ENCODE measurements at regions not wholly inside any gene's neighbourhood (a gene's known extent, or its start where the extent isn't known, plus 50 kb on each side); places are given as distances from the start of the nearest gene placed in this dataset.

- no peak for TF ChIP-seq CUX1 (CRISPR knock-in tag; IDR thresholded peaks at IDR 0.05)
- no peak for TF ChIP-seq CAMTA2 (CRISPR knock-in tag; conservative IDR thresholded peaks at IDR 0.05)
- no peak for TF ChIP-seq ZNF224 (CRISPR knock-in tag; IDR thresholded peaks at IDR 0.05)
- no peak for TF ChIP-seq ATF2 (CRISPR knock-in tag; IDR thresholded peaks at IDR 0.05)
- TF ChIP-seq TRIM24 (IDR thresholded peaks at IDR 0.05): no peak
- TF ChIP-seq UBTF (IDR thresholded peaks at IDR 0.05; ENCODE audit: borderline replicate concordance in 1 of 2, low read depth in 2 of 2, low read length in 2 of 2): no peak
These were observed 57.1 kb upstream of the EOMES start (continued) for GRCh38 chr3:27779176-27779575.

Measured in K562 (cell line).